SW480 (cell line): ENCODE measurements at regions not wholly inside any gene's neighbourhood (a gene's known extent, or its start where the extent isn't known, plus 50 kb on each side); places are given as distances from the start of the nearest gene placed in this dataset.

Source experiments
- DNase-seq: peaks from one replicate; pipeline ENCODE4 v3.0.0-alpha.2; 2016; ENCODE audit warnings: low spot score

- peak; percentile 25 for DNase-seq
These were observed 195.2 kb upstream of the C1QTNF7 start for GRCh38 chr4:15232366-15233263.

GRCh38 chr4:15233264-15233597 is 194.6 kb upstream of the C1QTNF7 start:
- DNase-seq, result no peak

- DNase-seq, result no peak
These were observed 194.2 kb upstream of the C1QTNF7 start for GRCh38 chr4:15233626-15234025.

GRCh38 chr4:15234116-15234855 is 193.5 kb upstream of the C1QTNF7 start:
- DNase-seq, result no peak

- DNase-seq, result peak; percentile 51
These were observed 193.0 kb upstream of the C1QTNF7 start for GRCh38 chr4:15234856-15235126.

- no peak for DNase-seq
These were observed 192.7 kb upstream of the C1QTNF7 start for GRCh38 chr4:15235135-15235534.

- DNase-seq, result no peak
These were observed 190.1 kb upstream of the C1QTNF7 start for GRCh38 chr4:15237648-15238230.

GRCh38 chr4:15238720-15239119 is 189.1 kb upstream of the C1QTNF7 start:
- DNase-seq, result peak; percentile 31

- DNase-seq, result no peak
These were observed 188.0 kb upstream of the C1QTNF7 start for GRCh38 chr4:15239866-15240265.

GRCh38 chr4:15240764-15241163 is 187.1 kb upstream of the C1QTNF7 start:
- DNase-seq, result no peak

GRCh38 chr4:15242021-15242420 is 185.8 kb upstream of the C1QTNF7 start:
- no peak for DNase-seq

GRCh38 chr4:15244354-15244753 is 183.5 kb upstream of the C1QTNF7 start:
- DNase-seq, result no peak

- no peak for DNase-seq
These were observed 182.8 kb upstream of the C1QTNF7 start for GRCh38 chr4:15245006-15245530.

GRCh38 chr4:15250021-15250441 is 177.8 kb upstream of the C1QTNF7 start:
- no peak for DNase-seq

- no peak for DNase-seq
These were observed 174.5 kb upstream of the C1QTNF7 start for GRCh38 chr4:15253349-15253748.

- DNase-seq, result no peak
These were observed 173.5 kb upstream of the C1QTNF7 start for GRCh38 chr4:15254236-15254880.

- no peak for DNase-seq
These were observed 172.3 kb upstream of the C1QTNF7 start for GRCh38 chr4:15255537-15255936.

- no peak for DNase-seq
These were observed 167.1 kb upstream of the C1QTNF7 start for GRCh38 chr4:15260758-15261157.

- no peak for DNase-seq
These were observed 165.4 kb upstream of the C1QTNF7 start for GRCh38 chr4:15262396-15262795.

- no peak for DNase-seq
These were observed 157.6 kb upstream of the C1QTNF7 start for GRCh38 chr4:15270201-15270600.

GRCh38 chr4:15286041-15286440 is 141.8 kb upstream of the C1QTNF7 start:
- no peak for DNase-seq

- DNase-seq, result no peak
These were observed 136.7 kb upstream of the C1QTNF7 start for GRCh38 chr4:15291122-15291521.
